NOMO-1 treated with DMSO at 0.1 percent for 48 hours (cell line): ENCODE measurements at regions not wholly inside any gene's neighbourhood (a gene's known extent, or its start where the extent isn't known, plus 50 kb on each side); places are given as distances from the start of the nearest gene placed in this dataset.
"Not testable (repeated sequence)": the region's sequence is repeated elsewhere in the genome, so short reads cannot be mapped to it uniquely, and the experiment has no call there.

Source experiments
- DNase-seq: peaks from one replicate; lab custom pipeline; 2025; ENCODE audit not compliant: unreplicated experiment; lab: John Stamatoyannopoulos, UW

- no peak for DNase-seq
Observed at GRCh38 chrX:44096666-44097065, 123.5 kb upstream of the NDP start.

GRCh38 chrX:44094821-44095530, 121.8 kb upstream of the NDP start:
- DNase-seq: no peak

- no peak for DNase-seq
Observed at GRCh38 chrX:44093431-44093830, 120.2 kb upstream of the NDP start.

- DNase-seq: no peak
Observed at GRCh38 chrX:44092778-44093177, 119.6 kb upstream of the NDP start.

GRCh38 chrX:44088510-44089144, 115.4 kb upstream of the NDP start:
- DNase-seq: no peak

- no peak for DNase-seq
Observed at GRCh38 chrX:44085209-44085608, 112.0 kb upstream of the NDP start.

GRCh38 chrX:44082829-44083228, 109.6 kb upstream of the NDP start:
- DNase-seq: peak; percentile 84

- peak; percentile 81 for DNase-seq
Observed at GRCh38 chrX:44080083-44080482, 106.9 kb upstream of the NDP start.

- DNase-seq: no peak
Observed at GRCh38 chrX:44072631-44073030, 99.4 kb upstream of the NDP start.

GRCh38 chrX:44071847-44072551, 98.8 kb upstream of the NDP start:
- no peak for DNase-seq

- no peak for DNase-seq
Observed at GRCh38 chrX:44071070-44071645, 98.0 kb upstream of the NDP start.

GRCh38 chrX:44068043-44068442, 94.9 kb upstream of the NDP start:
- DNase-seq: no peak

GRCh38 chrX:44063606-44064005, 90.4 kb upstream of the NDP start:
- DNase-seq: no peak

- peak; percentile 66 for DNase-seq
Observed at GRCh38 chrX:44062840-44063239, 89.7 kb upstream of the NDP start.

GRCh38 chrX:44061968-44062614, 88.9 kb upstream of the NDP start:
- DNase-seq: no peak

GRCh38 chrX:44060221-44060620, 87.0 kb upstream of the NDP start:
- peak; percentile 43 for DNase-seq

- DNase-seq: no peak
Observed at GRCh38 chrX:44058339-44058738, 85.1 kb upstream of the NDP start.

GRCh38 chrX:44055638-44056037, 82.4 kb upstream of the NDP start:
- no peak for DNase-seq

- DNase-seq: no peak
Observed at GRCh38 chrX:44054863-44055601, 81.8 kb upstream of the NDP start.

GRCh38 chrX:44045106-44045505, 71.9 kb upstream of the NDP start:
- not testable (repeated sequence) for DNase-seq

GRCh38 chrX:44043496-44043895, 70.3 kb upstream of the NDP start:
- no peak for DNase-seq
